KBM-7 (cell line): ENCODE measurements at regions not wholly inside any gene's neighbourhood (a gene's known extent, or its start where the extent isn't known, plus 50 kb on each side); places are given as distances from the start of the nearest gene placed in this dataset.

ENCODE experiments used
- DNase-seq: peaks from one replicate; pipeline ENCODE4 v3.0.0-alpha.2; 2015
- in situ Hi-C: fragments of 300-500 bp; cut with MboI; formaldehyde crosslinking; loops from 2 replicates; pipeline ENCODE4 v1.14.3; 2020; ENCODE audit warnings: low sequenced_read_pairs, low pct_unique_long_range_greater_than_20kb, mixed read lengths

DNA sequence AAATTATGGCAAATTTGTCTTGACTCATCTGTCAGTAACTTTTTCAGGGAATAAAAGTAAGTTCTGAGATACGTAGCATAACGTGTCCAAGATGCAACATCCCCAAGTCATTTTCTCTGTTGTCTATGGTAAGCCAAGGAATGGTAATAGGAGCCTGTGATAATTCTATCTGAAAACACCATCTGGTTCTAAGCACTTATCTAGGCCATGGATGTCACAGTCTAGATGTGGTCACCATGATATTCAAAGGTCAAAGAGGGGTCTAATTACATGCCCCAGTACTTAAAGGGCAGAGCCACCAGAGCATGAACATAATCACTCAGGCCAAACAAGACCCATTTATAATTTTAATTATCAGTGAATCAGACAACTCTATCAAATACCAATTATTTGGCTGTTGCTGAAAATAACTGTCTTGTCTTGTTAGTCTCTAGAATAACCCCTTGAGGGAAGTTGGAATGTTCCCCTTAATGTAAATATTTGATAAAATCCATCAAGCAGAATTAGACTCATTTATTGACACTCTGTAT lies 225.1 kb upstream of the MPPED2 start:
- DNase-seq = no peak
- in situ Hi-C loops = no loop called here

- no peak for DNase-seq
- in situ Hi-C loops = no loop called here
Observed at GRCh38 chr11:30810116-30810515, 224.0 kb upstream of the MPPED2 start.

GRCh38 chr11:30801357-30801756 lies 215.2 kb upstream of the MPPED2 start:
- no peak for DNase-seq
- in situ Hi-C loops = no loop called here

- no peak for DNase-seq
- in situ Hi-C loops = no loop called here
Observed at GRCh38 chr11:30800904-30801303, 214.8 kb upstream of the MPPED2 start.

- DNase-seq = no peak
- in situ Hi-C loops = no loop called here
Observed at GRCh38 chr11:30798547-30799236, 212.5 kb upstream of the MPPED2 start.

- in situ Hi-C loops = no loop called here
- no peak for DNase-seq
Observed at GRCh38 chr11:30789270-30789669, 203.1 kb upstream of the MPPED2 start.

- in situ Hi-C loops = no loop called here
- peak; percentile 24 for DNase-seq
Observed at GRCh38 chr11:30788849-30789248, 202.7 kb upstream of the MPPED2 start.

DNA sequence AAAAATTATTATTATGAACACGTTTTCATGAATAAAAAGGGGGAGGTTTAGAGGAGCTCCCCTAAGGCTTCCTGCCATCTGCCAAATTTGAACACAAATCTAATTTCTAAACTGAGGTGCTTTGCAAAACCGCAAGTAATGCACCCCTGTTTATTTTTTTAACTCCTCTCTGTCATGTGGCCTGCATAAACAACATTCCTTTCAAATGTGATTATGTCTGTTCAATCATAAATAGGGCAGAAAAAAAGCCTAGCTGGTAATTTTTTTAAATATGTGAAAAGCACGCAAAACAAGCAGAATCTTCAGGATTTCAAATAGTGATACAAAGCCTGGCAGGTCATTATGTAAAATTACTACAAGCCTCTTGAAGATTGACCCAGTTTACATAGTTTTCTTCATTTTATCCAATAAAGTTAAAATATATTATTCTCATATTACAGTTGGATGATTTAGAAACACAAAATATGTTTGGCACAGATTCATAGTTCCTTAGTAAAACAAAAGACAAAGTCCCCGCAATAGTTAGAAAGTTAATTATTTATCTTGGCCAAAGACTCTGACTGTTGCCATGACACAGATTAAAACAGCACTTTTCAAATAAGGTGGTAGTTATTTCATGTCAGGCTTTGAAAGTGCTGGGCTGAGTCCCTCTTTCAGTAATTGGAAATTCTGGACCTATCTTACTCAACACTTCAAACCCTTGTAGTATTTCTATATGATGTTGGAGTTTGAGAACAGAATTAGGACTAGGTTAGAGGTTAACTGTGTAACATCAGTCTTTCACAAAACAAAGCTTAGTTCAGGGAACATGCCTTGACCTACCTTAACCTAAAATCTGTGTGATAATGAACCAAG lies 200.3 kb upstream of the MPPED2 start:
- in situ Hi-C loops = no loop called here
- DNase-seq = no peak

GRCh38 chr11:30778596-30778995 lies 192.4 kb upstream of the MPPED2 start:
- in situ Hi-C loops = no loop called here
- DNase-seq = no peak

- in situ Hi-C loops = no loop called here
- DNase-seq = no peak
Observed at GRCh38 chr11:30775233-30775522, 189.0 kb upstream of the MPPED2 start.

- DNase-seq = no peak
- in situ Hi-C loops = no loop called here
Observed at GRCh38 chr11:30774496-30775232, 188.5 kb upstream of the MPPED2 start.

DNA sequence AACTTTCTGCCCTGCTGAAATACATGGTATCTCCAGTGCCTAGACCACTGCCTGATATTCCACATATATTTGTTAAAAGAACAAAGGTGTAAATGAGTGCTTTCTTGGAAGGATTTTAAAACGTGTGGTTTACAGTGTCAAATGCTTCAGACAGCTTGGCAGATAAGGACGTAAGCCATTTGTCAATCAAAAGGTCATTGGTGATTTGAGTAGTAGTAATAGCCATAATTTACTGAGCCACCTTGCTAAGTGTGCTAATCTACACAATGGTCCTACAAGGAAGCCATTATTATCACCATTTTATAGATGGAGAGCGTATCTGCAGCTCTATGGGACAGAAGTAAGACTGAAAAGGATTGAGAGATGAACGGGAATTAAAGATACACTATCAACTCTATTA lies 186.8 kb upstream of the MPPED2 start:
- in situ Hi-C loops = no loop called here
- no peak for DNase-seq

DNA sequence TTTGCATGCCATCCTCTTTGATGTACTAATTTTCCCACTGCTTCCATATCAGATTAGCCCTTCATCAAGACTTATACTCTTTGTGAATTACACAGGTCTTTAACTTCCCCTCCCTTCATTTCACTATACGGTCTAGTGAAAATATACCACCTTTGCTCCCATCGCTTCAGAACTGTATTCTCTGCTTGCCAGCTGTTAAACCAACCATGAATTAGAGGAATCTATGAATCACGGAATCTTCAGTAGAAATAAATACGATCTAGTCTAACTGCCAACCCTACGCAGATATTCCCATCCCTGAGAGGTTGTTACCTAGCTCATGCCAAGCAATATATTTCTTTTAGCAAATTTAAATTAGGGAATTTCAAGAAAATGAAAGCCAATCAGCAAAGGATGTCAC lies 177.8 kb upstream of the MPPED2 start:
- in situ Hi-C loops = no loop called here
- DNase-seq = no peak

DNA sequence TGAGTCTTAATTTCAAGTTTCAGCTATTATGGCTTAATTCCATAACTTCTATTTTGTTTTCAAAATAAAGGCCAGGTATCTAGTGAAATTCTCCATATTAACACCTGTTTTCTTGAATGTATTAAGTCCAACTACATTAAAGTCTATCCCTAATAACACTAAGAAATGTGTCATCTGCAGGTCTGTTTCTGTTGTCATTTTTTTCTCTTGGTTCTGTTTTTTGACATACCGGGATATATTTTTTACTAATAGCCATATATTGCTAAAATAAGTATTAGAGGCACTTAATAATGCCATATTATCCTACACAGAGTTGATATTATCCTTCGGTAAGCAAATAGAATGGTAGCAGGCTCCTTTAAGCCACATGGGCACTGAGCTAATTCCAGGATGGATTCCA lies 176.0 kb upstream of the MPPED2 start:
- DNase-seq = no peak
- in situ Hi-C loops = no loop called here

- in situ Hi-C loops = no loop called here
Observed at GRCh38 chr11:30760345-30760744, 174.2 kb upstream of the MPPED2 start.

DNA sequence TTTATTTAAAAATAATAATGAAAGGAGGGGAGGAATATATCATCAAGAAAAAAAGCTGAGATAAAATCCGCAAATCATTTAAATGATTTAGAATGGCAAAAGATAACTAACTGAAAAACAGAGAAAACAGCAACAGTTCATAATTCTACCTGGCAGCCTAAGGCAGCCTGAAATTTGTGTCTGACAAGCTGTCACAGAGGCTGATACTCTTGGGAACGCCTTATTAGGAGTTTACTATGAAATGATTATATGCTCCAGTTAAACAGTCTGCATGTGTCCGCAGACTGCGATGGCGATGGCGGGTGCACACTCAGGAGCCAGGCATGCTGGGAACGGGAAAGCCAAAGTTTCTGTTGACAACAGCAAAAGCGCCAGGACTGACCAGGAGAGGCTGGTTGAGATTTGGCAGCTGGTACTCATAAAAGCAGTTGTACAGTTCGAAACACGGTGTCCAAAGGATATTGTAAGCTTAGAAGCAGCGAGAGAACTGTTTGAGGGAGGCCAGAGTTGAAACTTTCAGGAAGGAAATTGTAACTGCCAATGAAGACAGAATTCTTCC lies 172.9 kb upstream of the MPPED2 start:
- in situ Hi-C loops = no loop called here
- DNase-seq = no peak

More at GRCh38 chr11:30760345-30760744, 174.2 kb upstream of the MPPED2 start:
- DNase-seq = no peak

DNA sequence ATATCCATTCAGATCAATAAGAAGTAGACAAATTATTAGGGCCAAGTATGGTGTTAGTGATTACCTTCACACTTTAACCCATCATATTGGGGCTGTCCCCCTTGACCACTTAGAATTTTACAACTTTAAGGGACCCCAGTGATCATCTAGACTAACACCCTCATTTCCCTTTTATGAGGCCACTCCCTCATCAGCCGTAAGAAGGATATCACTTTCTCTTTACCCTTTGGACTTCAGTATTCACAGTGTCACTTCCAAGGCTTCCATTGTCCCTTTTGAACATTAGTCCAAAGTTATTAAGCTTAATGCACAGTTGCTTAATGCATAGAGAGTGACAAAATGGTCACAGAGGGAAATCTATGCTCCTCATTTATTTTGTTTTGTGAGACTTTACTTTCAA lies 172.4 kb upstream of the MPPED2 start:
- DNase-seq = no peak
- in situ Hi-C loops = no loop called here

DNA sequence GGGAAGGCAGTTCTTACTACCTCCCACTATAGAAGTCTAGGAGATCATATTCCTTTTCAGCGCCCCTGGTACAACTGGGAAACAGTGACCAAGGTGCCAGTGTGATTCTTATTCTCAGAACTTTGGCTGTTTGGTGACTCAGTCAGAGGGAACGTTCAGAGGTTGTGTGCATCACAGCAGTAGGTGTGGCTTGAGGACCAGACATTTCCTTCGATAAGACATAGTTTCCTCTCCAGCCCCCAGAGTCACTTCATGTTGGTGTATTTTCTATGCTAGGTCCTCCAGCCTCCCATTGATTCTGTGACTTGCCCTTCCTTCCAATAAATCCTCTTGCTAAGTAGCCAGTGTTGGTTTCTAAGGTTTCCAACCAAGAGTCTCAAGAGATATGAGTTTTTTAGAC lies 171.9 kb upstream of the MPPED2 start:
- DNase-seq = peak; percentile 3
- in situ Hi-C loops = no loop called here

DNA sequence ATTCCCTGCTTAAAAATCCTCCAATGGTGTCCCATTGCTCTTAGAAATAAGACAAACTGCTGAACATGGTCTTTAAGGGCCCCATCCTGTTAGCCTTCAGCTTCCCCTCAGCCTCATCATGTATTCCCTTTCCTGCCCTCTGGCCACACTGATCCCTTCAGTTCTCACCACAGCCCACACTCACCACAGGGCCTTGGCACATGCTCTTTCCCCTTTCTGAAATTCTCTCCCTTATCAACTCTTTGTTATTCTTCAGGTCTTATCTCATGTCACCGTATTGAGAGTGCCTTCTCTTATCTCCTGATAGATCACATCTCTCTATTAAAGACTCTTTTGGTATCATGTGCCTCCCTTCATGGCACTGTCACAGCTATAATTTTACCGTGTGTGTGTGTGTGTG lies 167.8 kb upstream of the MPPED2 start:
- no peak for DNase-seq
- in situ Hi-C loops = no loop called here

DNA sequence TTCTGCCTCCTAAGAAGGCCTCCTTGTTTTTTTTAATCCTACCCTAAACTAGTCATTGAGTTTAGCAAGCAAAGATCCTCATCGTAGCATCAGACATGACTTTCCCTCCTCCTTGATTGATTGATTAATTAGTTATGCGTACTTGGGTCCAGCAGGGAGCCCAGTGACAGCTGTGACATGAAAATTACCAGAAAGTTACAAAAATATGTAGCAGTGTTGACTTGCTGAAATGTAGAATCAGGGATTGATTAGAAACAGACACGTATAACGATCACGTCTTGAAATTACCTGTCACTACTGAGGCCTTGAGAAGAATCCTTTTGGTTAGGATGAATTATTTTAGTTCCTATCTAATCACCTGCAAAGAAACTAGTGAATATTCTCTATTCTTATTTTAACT lies 167.4 kb upstream of the MPPED2 start:
- in situ Hi-C loops = no loop called here
- DNase-seq = no peak
